Dedifferentiated amniotic fluid mesenchymal stem cell (primary cell): ENCODE measurements at regions not wholly inside any gene's neighbourhood (a gene's known extent, or its start where the extent isn't known, plus 50 kb on each side); places are given as distances from the start of the nearest gene placed in this dataset.

Experiments used
- DNase-seq: peaks from one replicate; pipeline ENCODE4 v3.0.0-alpha.2; 2016; ENCODE audit errors: extremely low spot score

- DNase-seq, result no peak
Observed at GRCh38 chr4:59238212-59238611, 1961.9 kb upstream of the ADGRL3 start.

DNA sequence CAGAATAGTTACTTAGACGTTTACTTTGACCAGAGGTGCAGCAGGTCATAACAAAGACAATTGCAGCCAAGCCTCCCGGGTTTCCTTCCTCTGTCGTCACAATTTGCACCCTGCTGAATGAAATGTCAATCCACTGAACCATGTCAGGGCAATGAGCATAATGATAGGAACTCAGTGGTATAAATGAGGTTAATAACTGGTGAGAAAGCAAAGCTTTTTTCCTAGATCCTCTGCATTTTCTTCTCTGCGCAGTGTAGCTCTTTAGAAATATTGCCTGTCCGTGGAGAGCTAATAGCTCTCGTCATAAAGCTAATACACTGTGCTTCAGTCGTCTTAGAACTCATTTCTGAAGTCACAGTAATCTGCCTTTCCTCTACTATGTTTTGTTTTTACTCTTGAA lies 1960.1 kb upstream of the ADGRL3 start:
- DNase-seq, result no peak

GRCh38 chr4:59243038-59243437 lies 1957.1 kb upstream of the ADGRL3 start:
- DNase-seq, result no peak

DNA sequence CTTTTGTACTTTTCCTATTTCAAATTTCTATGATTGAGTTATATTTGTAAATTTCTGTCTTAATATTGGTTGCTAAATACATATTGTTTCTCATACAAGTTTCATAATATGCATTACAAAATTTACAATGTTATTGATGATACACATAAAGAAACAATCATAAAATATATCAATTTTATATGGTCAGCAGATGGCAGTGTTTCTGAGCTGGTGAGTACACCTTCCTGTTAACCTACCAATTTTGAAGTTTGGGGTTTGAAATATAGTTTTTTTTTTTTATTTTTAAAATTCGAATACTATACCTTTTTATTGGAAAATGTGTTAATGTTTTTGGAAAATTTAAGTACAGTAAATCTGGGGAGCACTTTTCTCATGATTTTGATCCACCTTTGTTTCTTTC lies 1953.1 kb upstream of the ADGRL3 start:
- DNase-seq, result no peak

DNA sequence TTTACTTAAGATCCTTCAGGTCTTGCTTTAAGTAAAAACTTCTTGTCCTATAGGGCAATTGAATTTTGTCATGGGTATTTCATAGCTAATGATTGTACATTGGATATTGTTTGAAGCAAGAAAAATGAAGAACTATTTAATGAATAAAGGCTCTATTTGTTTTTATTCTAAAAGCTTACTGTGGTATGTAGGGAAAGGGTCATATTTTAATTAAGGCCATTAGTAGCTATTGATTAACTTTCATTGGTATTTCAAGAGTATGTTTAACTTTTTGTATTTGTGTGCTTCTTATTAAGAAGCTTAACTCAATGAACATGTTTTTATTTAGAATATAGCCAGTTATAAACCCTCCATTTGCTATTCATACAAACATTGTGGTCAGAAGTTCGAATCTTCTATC lies 1951.8 kb upstream of the ADGRL3 start:
- DNase-seq, result no peak

GRCh38 chr4:59249110-59249509 lies 1951.0 kb upstream of the ADGRL3 start:
- DNase-seq, result no peak

DNA sequence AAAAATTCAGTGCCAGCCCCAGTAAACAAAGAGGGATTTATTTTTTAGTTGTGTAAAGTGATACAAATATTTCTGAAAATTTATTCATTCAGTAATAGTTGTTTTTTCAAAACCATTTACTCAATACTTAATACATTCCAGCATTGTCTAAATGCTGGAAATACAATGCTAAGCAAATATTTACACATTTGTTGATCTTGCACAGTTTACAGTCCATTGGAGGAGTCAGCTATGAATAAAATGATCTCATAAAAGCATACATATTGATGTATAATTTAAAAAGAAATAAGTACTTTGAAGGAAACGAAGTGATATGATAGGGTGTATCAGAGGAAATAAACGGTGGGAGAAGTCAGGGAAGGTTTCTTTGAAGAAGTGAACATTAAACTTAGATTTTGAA lies 1942.1 kb upstream of the ADGRL3 start:
- DNase-seq, result no peak

DNA sequence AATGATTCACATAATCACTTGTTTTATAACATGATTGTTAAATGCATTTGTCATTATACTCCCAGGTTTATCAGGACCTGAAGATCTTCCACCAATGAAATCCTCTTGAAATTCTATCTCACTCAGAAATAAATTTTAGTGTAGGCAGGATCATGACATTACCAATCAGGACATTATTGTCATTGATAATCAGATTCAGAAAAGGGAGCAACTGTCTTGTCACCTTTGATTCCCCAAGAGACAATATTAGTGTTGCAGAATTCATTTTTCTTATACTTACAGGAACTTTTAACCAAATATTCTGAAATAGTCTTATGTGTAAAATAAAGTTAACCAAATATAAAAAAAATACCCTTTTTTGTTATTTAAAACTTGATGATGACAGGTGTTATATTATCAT lies 1892.5 kb upstream of the ADGRL3 start:
- no peak for DNase-seq

GRCh38 chr4:59314637-59315036 lies 1885.5 kb upstream of the ADGRL3 start:
- DNase-seq, result no peak

DNA sequence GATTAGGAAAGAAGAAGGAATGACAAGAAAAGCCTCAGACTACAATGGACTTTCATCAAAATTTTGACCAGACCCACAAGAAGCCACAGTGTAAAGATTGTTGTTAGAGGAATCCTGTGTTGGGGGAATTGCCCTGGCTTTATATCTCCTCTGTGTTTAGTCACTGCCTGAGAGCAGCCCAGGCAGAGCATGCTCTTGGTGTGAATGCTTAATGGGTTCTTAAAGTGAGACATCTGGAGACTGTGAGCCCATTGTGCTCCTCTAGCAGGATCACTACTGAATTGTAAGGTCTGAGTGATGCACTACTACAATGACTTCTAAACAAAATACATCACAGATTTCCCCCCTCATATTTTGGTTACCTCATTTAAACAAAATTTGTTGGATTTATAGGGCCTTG lies 1860.5 kb upstream of the ADGRL3 start:
- no peak for DNase-seq

DNA sequence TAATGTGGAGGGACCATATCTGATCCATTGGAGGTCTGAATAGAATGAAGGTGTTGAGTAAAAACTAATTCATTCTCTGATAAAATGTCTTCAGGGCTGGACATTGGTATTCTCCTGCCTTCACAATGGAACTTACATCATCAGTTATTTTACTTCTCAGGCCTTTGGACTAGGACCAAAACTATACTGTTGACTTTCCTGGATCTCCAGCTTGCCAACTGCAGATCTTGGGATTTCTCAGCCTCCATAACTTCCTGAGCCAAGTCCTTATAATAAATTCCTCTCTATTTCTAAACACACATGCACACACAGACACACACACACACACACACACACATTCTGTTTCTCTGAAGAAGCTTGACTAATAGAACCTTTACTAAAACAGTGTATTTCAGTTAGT lies 1858.6 kb upstream of the ADGRL3 start:
- no peak for DNase-seq

- no peak for DNase-seq
Observed at GRCh38 chr4:59348949-59349348, 1851.2 kb upstream of the ADGRL3 start.

GRCh38 chr4:59369229-59369628 lies 1830.9 kb upstream of the ADGRL3 start:
- no peak for DNase-seq

DNA sequence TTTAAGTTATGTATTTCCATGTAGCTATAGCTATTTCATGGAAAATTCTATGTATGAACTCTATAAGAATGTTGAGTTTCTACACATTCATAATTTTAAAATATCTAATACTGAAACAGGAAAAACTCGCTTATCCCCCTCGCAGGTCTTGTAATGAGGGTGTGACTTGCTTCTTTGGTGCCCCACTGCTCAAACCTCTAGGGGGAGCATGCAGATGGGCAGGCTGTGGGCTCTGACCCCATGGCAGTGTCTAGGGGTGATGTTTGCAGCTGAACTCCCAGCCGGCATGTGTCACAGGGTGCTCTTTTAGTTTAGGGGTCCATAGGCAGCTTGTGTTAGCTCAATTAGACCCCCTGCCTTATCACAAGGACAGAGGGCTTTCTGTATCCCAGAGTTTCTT lies 1825.7 kb upstream of the ADGRL3 start:
- DNase-seq, result no peak

DNA sequence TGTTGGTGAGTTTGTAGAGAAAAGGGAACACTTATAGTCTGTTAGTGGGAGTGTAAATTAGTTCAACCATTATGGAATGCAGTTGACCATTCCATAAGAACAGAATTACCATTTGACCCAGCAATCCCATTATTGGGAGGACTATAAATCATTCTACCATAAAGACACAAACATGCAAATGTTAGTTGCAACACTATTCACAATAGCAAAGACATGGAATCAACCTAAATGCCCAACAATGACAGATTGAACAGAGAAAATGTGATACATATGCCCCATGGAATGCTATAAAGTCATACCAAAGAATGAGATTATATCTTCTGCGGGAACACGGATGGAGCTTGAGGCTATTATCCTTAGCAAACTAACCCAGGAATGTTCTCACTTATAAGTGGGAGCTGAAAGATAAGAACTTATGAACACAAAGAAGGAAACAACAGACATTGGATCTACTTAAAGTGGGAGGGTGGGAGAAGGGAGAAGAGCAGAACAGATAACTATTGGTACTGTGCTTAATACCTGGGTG lies 1819.2 kb upstream of the ADGRL3 start:
- DNase-seq, result no peak

DNA sequence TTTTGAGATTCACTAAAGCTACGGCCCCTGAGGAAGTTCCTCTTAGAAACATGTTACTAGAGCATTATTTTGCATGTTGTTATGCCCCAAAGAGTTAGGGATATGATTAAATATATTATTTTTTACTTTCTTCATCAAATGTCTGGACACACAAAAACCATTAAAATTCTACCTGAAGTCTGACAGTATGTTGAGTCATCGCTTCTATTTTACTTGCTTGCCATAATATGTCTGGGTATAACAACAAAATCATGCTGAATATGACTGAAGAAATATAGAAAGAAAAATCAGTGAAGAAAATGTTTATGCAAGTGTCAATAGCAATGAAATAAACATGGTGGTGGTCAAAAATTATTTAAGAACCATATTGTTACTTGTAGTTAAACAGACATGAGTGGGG lies 1818.5 kb upstream of the ADGRL3 start:
- no peak for DNase-seq

GRCh38 chr4:59387759-59388758 lies 1812.1 kb upstream of the ADGRL3 start:
- DNase-seq, result no peak

DNA sequence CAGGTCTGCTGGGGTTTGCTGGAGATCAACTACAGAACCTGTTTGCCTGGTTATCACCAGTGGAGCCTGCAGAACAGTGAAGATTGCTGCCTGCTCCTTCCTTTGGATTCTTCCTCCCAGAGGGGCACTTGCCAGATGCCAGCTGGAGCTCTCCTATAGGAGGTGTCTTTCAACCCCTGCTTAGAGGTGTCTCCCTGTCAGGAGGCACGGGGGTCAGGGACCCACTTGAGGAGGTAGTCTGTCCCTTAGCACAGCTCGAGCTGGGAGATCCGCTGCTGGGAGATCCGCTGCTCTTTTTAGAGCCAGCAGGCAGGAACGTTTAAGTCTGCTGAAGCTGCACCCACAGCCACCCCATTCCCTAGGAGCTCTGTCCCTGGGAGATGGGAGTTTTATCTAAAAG lies 1806.3 kb upstream of the ADGRL3 start:
- DNase-seq, result no peak

DNA sequence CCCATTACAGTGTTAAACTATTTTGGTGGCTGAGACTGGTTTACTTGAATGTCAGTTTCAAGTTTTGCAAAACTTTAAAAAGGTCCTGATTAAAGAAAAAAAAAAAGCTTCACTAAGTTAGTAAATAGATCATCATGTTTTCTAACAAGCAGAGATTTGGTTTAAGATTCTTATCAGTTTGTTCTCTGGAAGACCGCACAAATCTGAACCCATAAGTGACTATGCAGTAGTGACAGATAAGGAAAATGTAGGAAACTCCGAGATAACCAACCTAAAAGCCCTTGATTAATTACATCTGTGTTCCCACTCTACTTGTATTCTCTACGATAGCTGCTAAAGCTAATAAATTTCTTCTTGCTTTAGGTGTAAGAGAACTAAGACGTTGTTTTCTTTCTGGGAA lies 1799.8 kb upstream of the ADGRL3 start:
- DNase-seq, result no peak

DNA sequence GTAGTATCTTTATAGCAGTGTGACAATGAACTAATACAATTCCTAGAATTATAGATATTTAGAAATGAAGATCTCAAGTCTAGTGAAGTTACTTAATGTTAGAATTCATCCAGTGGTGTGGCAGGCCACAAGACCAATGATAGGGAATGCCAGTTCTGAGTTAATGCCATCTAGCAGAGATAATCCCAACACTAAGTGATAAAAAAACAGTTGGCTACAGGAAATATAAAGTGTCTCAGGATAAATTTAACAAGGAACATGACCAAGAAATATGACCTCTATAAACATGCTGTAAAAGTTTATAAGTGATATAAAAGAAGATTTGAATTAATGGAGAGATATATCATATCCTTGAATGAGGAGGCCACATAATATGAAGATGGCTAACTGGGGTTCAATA lies 1790.5 kb upstream of the ADGRL3 start:
- DNase-seq, result no peak

DNA sequence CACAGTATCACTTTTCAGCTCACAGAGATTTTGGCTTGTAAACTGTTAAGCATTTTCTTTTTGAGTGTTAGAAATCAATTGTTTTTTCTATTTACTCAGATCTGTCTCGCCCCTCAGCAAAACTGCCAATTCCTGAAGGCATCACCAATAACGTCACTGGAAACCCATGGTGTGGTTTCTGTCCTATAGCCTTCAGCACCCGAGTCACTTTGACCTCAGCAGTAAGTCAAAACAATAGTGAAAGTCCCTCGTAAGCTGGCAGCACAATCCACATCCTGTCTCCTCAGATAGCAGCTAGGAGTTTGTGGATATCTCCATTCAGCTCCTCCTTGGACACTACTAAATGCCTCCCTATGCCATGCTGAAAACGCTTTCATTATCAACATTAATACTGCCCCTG lies 1787.4 kb upstream of the ADGRL3 start:
- DNase-seq, result no peak

- DNase-seq, result no peak
Observed at GRCh38 chr4:59455751-59456150, 1744.4 kb upstream of the ADGRL3 start.

DNA sequence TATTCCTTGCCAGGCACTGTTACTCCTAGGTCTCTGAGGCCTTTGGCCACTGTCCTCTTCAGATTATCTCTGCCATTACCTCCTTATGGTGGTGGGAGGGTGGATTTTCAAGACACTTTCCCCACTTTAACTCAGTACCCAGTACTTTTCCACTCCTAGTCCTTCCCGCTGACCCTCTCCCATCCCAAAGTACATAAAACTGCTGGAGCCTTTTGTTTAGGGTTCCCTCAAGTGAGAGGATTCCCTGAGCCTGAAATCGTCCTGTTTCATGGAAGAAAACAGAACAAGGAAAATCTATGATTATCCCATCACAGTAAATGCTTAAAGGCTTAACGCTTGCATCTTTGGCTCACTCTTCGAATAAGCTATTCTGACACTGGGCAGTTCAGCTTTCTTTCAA lies 1742.5 kb upstream of the ADGRL3 start:
- DNase-seq, result no peak

DNA sequence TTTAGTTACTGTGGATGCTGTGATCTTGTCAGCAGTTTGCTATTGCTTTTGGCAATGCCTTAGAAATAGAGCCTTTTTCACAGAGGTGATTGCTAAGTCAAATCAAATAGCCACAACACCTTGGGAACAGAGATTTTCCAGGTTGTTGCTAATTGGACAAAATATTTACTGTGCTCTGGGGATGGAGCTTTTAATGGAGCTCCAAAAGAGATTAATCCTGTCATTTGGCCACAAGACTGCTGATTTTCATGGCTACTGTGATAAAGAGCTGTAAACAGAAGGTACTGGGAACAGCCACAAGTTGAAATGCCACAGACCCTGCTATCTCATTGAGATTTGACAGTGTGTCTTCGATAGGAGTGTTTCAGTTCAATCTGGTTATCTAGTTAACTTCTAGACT lies 1715.2 kb upstream of the ADGRL3 start:
- DNase-seq, result no peak
